Astrocyte (in vitro differentiated cells and primary cell): ENCODE measurements at regions not wholly inside any gene's neighbourhood (a gene's known extent, or its start where the extent isn't known, plus 50 kb on each side); places are given as distances from the start of the nearest gene placed in this dataset.

Experiments
- DNase-seq: peaks from one replicate; pipeline ENCODE4 v3.0.0-alpha.2; 2010; ENCODE audit warnings: low read depth
- FAIRE-seq: peaks from 2 replicates; lab custom pipeline; 2011; peaks lifted over from hg19 to GRCh38; lab: Jason Lieb, UNC
- H2AFZ ChIP-seq: 2 replicates; pipeline ENCODE4 v1.6.0; 2012; ENCODE audit warnings: low read depth, low read length, inconsistent platforms
- H3K27ac ChIP-seq: 2 replicates; pipeline ENCODE4 v1.5.1; 2011; ENCODE audit warnings: low read depth, low read length, inconsistent platforms
- H3K27me3 ChIP-seq: 2 replicates; pipeline ENCODE4 v1.6.0; 2011; ENCODE audit warnings: low read length, inconsistent platforms; ENCODE audit not compliant: insufficient read depth
- H3K36me3 ChIP-seq: 2 replicates; pipeline ENCODE4 v1.5.1; 2011; ENCODE audit warnings: low read length, inconsistent platforms; ENCODE audit not compliant: insufficient read depth
- H3K4me1 ChIP-seq: 2 replicates; pipeline ENCODE4 v1.5.1; 2011; ENCODE audit warnings: low read length, inconsistent platforms; ENCODE audit not compliant: insufficient read depth
- H3K4me2 ChIP-seq: 2 replicates; pipeline ENCODE4 v1.6.0; 2012; ENCODE audit warnings: low read length, inconsistent platforms
- H3K4me3 ChIP-seq: 2 replicates; pipeline ENCODE4 v1.5.1; 2011; ENCODE audit warnings: low read depth, mild to moderate bottlenecking, low read length, inconsistent platforms; ENCODE audit not compliant: insufficient read depth
- H3K79me2 ChIP-seq: 2 replicates; pipeline ENCODE4 v1.6.0; 2012; ENCODE audit warnings: mild to moderate bottlenecking, low read length, inconsistent platforms; ENCODE audit not compliant: insufficient read depth
- H3K9ac ChIP-seq: 2 replicates; pipeline ENCODE4 v1.6.0; 2012; ENCODE audit warnings: mild to moderate bottlenecking, low read length, inconsistent platforms
- H3K9me3 ChIP-seq: 2 replicates; pipeline ENCODE4 v1.5.1; 2012; ENCODE audit warnings: low read depth, mild to moderate bottlenecking, low read length, inconsistent platforms; ENCODE audit not compliant: insufficient read depth
- H4K20me1 ChIP-seq: 2 replicates; pipeline ENCODE4 v1.6.0; 2012; ENCODE audit warnings: low read length, inconsistent platforms; ENCODE audit not compliant: insufficient read depth
- H3K27ac Mint-ChIP-seq: one replicate; pipeline ENCODE4 v1.8.0; 2021; ENCODE audit warnings: mild to moderate bottlenecking, mixed read lengths; ENCODE audit not compliant: unreplicated experiment
- H3K27me3 Mint-ChIP-seq: one replicate; pipeline ENCODE4 v1.8.0; 2021; ENCODE audit warnings: low read depth, mixed read lengths; ENCODE audit not compliant: unreplicated experiment
- H3K36me3 Mint-ChIP-seq: one replicate; pipeline ENCODE4 v1.8.0; 2021; ENCODE audit warnings: low read depth, mixed read lengths; ENCODE audit not compliant: unreplicated experiment
- H3K4me1 Mint-ChIP-seq: one replicate; pipeline ENCODE4 v1.8.0; 2021; ENCODE audit warnings: low read depth, mixed read lengths; ENCODE audit not compliant: unreplicated experiment
- H3K4me3 Mint-ChIP-seq: one replicate; pipeline ENCODE4 v1.8.0; 2021; ENCODE audit warnings: mild to moderate bottlenecking, moderate library complexity, mixed read lengths; ENCODE audit not compliant: unreplicated experiment
- H3K9me3 Mint-ChIP-seq: one replicate; pipeline ENCODE4 v1.8.0; 2021; ENCODE audit warnings: mild to moderate bottlenecking, mixed read lengths; ENCODE audit not compliant: unreplicated experiment
- EZH2 ChIP-seq: IDR thresholded peaks from 2 replicates; pipeline ENCODE4 v1.6.1; 2012; ENCODE audit warnings: mild to moderate bottlenecking, low read length, inconsistent platforms; ENCODE audit not compliant: insufficient read depth
- TF ChIP-seq, protein P1 (sequence below): IDR thresholded peaks from 2 replicates; pipeline ENCODE4 v1.5.1; 2011; ENCODE audit warnings: low read depth, mild to moderate bottlenecking, inconsistent platforms, low read length, moderate library complexity; ENCODE audit not compliant: insufficient read depth

- no peaks in the 10 kb centered on the region for H4K20me1 ChIP-seq
- no peaks in the 10 kb centered on the region for H3K36me3 ChIP-seq
- no peak overlapping the region for H3K27ac ChIP-seq
- H3K9me3 Mint-ChIP-seq: peaks cover 6% of the 10 kb centered on the region
- H3K4me1 Mint-ChIP-seq: no peaks in the 10 kb centered on the region
- H3K9me3 ChIP-seq: no peaks in the 10 kb centered on the region
- H3K27ac Mint-ChIP-seq: no peak overlapping the region
- no peaks in the 10 kb centered on the region for H3K27me3 ChIP-seq
- no peak overlapping the region for H3K4me2 ChIP-seq
- H3K4me3 ChIP-seq: no peak overlapping the region
- no peak overlapping the region for H3K9ac ChIP-seq
- no peaks in the 10 kb centered on the region for H3K4me1 ChIP-seq
- no peaks in the 10 kb centered on the region for H3K27me3 Mint-ChIP-seq
- DNase-seq (no peak), FAIRE-seq (no peak)
- no peaks in the 10 kb centered on the region for H3K36me3 Mint-ChIP-seq
- H3K4me3 Mint-ChIP-seq: no peak overlapping the region
- H3K79me2 ChIP-seq: no peaks in the 10 kb centered on the region
- H2AFZ ChIP-seq: no peak overlapping the region
- TF ChIP-seq, protein P1, sequence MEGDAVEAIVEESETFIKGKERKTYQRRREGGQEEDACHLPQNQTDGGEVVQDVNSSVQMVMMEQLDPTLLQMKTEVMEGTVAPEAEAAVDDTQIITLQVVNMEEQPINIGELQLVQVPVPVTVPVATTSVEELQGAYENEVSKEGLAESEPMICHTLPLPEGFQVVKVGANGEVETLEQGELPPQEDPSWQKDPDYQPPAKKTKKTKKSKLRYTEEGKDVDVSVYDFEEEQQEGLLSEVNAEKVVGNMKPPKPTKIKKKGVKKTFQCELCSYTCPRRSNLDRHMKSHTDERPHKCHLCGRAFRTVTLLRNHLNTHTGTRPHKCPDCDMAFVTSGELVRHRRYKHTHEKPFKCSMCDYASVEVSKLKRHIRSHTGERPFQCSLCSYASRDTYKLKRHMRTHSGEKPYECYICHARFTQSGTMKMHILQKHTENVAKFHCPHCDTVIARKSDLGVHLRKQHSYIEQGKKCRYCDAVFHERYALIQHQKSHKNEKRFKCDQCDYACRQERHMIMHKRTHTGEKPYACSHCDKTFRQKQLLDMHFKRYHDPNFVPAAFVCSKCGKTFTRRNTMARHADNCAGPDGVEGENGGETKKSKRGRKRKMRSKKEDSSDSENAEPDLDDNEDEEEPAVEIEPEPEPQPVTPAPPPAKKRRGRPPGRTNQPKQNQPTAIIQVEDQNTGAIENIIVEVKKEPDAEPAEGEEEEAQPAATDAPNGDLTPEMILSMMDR: no peak
- TF ChIP-seq EZH2: no peak
Observed at GRCh38 chr4:120215350-120215749, 148.7 kb upstream of the MAD2L1 start.

- Histone ChIP-seq H3K9ac (no peak overlapping the region), H2AFZ (no peak overlapping the region), H3K36me3 (no peaks in the 10 kb centered on the region), H3K27me3 (no peaks in the 10 kb centered on the region), H3K4me2 (no peak overlapping the region), H3K79me2 (no peaks in the 10 kb centered on the region), H3K27ac (no peak overlapping the region), H3K4me1 (no peaks in the 10 kb centered on the region), H3K4me3 (no peak overlapping the region), H3K9me3 (no peaks in the 10 kb centered on the region), H4K20me1 (no peaks in the 10 kb centered on the region)
- FAIRE-seq (no peak), DNase-seq (no peak)
- TF ChIP-seq, protein P1: no peak
- no peak for TF ChIP-seq EZH2
- Mint-ChIP-seq H3K36me3 (no peaks in the 10 kb centered on the region), H3K4me3 (no peak overlapping the region), H3K27ac (no peak overlapping the region), H3K4me1 (no peaks in the 10 kb centered on the region), H3K9me3 (no peaks in the 10 kb centered on the region), H3K27me3 (no peaks in the 10 kb centered on the region)
Observed at GRCh38 chr4:120211408-120212015, 144.9 kb upstream of the MAD2L1 start.

- no peaks in the 10 kb centered on the region for H3K4me1 ChIP-seq
- Mint-ChIP-seq H3K27me3 (no peaks in the 10 kb centered on the region), H3K27ac (no peak overlapping the region), H3K9me3 (no peaks in the 10 kb centered on the region), H3K36me3 (no peaks in the 10 kb centered on the region), H3K4me3 (no peak overlapping the region), H3K4me1 (no peaks in the 10 kb centered on the region)
- DNase-seq (no peak), FAIRE-seq (no peak)
- no peaks in the 10 kb centered on the region for H3K9me3 ChIP-seq
- no peaks in the 10 kb centered on the region for H3K79me2 ChIP-seq
- no peaks in the 10 kb centered on the region for H4K20me1 ChIP-seq
- H3K4me3 ChIP-seq: no peak overlapping the region
- TF ChIP-seq, protein P1: no peak
- no peak for TF ChIP-seq EZH2
- H3K36me3 ChIP-seq: no peaks in the 10 kb centered on the region
- no peaks in the 10 kb centered on the region for H3K27me3 ChIP-seq
- no peak overlapping the region for H3K9ac ChIP-seq
- H2AFZ ChIP-seq: no peak overlapping the region
- H3K4me2 ChIP-seq: no peak overlapping the region
- H3K27ac ChIP-seq: no peak overlapping the region
Observed at GRCh38 chr4:120209706-120210105, 143.1 kb upstream of the MAD2L1 start.
